ENCODE measurements at regions not wholly inside any gene's neighbourhood (a gene's known extent, or its start where the extent isn't known, plus 50 kb on each side); places are given as distances from the start of the nearest gene placed in this dataset.

GRCh38 chr1:213684454-213684853 is 303.3 kb upstream of the PROX1 start:
- Histone ChIP-seq H3K9me3 (ENCODE audit: control insufficient read depth, low read length) (no peaks in the 10 kb centered on the region), H3K27me3 (ENCODE audit: control insufficient read depth, insufficient read depth) (no peaks in the 10 kb centered on the region), H3K4me3 (ENCODE audit: low read length) (no peak overlapping the region), H3K4me1 (ENCODE audit: control insufficient read depth, insufficient read depth, low read length) (no peaks in the 10 kb centered on the region), H3K27ac (ENCODE audit: low read length) (no peak overlapping the region)
- intact Hi-C loops (cut with DNase I) = no loop called here
- WGBS = 94% methylated on average over 3 of the region's 3 CpGs
- no peak for ATAC-seq
- no peak for DNase-seq

- H3K27ac ChIP-seq (ENCODE audit: low read length) = no peak overlapping the region
- 81% methylated on average over 2 of the region's 2 CpGs for WGBS
- no peaks in the 10 kb centered on the region for H3K9me3 ChIP-seq (ENCODE audit: control insufficient read depth, low read length)
- ATAC-seq = no peak
- H3K27me3 ChIP-seq (ENCODE audit: control insufficient read depth, insufficient read depth) = no peaks in the 10 kb centered on the region
- intact Hi-C loops (cut with DNase I) = no loop called here
- H3K4me3 ChIP-seq (ENCODE audit: low read length) = no peak overlapping the region
- no peak for DNase-seq
- no peaks in the 10 kb centered on the region for H3K4me1 ChIP-seq (ENCODE audit: control insufficient read depth, insufficient read depth, low read length)
Observed at GRCh38 chr1:213685992-213686582, 301.7 kb upstream of the PROX1 start.

GRCh38 chr1:213686983-213687382 is 300.8 kb upstream of the PROX1 start:
- intact Hi-C loops (cut with DNase I) = no loop called here
- Histone ChIP-seq H3K4me1 (ENCODE audit: control insufficient read depth, insufficient read depth, low read length) (no peaks in the 10 kb centered on the region), H3K27me3 (ENCODE audit: control insufficient read depth, insufficient read depth) (no peaks in the 10 kb centered on the region), H3K9me3 (ENCODE audit: control insufficient read depth, low read length) (no peaks in the 10 kb centered on the region), H3K27ac (ENCODE audit: low read length) (no peak overlapping the region), H3K4me3 (ENCODE audit: low read length) (no peak overlapping the region)
- ATAC-seq (no peak), DNase-seq (no peak)
- 74% methylated on average over 3 of the region's 3 CpGs for WGBS

- no peaks in the 10 kb centered on the region for H3K27me3 ChIP-seq (ENCODE audit: control insufficient read depth, insufficient read depth)
- no peaks in the 10 kb centered on the region for H3K4me1 ChIP-seq (ENCODE audit: control insufficient read depth, insufficient read depth, low read length)
- 59% methylated on average over 7 of the region's 7 CpGs for whole genome bisulfite sequencing
- intact Hi-C loops (cut with DNase I) = no loop called here
- no peaks in the 10 kb centered on the region for H3K9me3 ChIP-seq (ENCODE audit: control insufficient read depth, low read length)
- no peak for ATAC-seq
- no peak overlapping the region for H3K4me3 ChIP-seq (ENCODE audit: low read length)
- DNase-seq = no peak
- H3K27ac ChIP-seq (ENCODE audit: low read length) = no peak overlapping the region
Observed at GRCh38 chr1:213687832-213688231, 299.9 kb upstream of the PROX1 start.

- Histone ChIP-seq H3K4me3 (ENCODE audit: low read length) (no peak overlapping the region), H3K27me3 (ENCODE audit: control insufficient read depth, insufficient read depth) (no peaks in the 10 kb centered on the region), H3K27ac (ENCODE audit: low read length) (no peak overlapping the region), H3K4me1 (ENCODE audit: control insufficient read depth, insufficient read depth, low read length) (no peaks in the 10 kb centered on the region), H3K9me3 (ENCODE audit: control insufficient read depth, low read length) (no peaks in the 10 kb centered on the region)
- ATAC-seq (no peak), DNase-seq (no peak)
- WGBS = 74% methylated on average over 2 of the region's 2 CpGs
- intact Hi-C loops (cut with DNase I) = no loop called here
Observed at GRCh38 chr1:213688655-213689054, 299.1 kb upstream of the PROX1 start.

- ATAC-seq = no peak
- 78% methylated on average over 3 of the region's 3 CpGs for WGBS
- intact Hi-C loops (cut with DNase I) = no loop called here
Observed at GRCh38 chr1:213689260-213689659, 298.5 kb upstream of the PROX1 start.

GRCh38 chr1:213690341-213690917 is 297.3 kb upstream of the PROX1 start:
- intact Hi-C loops (cut with DNase I) = no loop called here
- Histone ChIP-seq H3K4me1 (ENCODE audit: control insufficient read depth, insufficient read depth, low read length) (no peaks in the 10 kb centered on the region), H3K9me3 (ENCODE audit: control insufficient read depth, low read length) (no peaks in the 10 kb centered on the region), H3K27ac (ENCODE audit: low read length) (no peak overlapping the region), H3K4me3 (ENCODE audit: low read length) (no peak overlapping the region), H3K27me3 (ENCODE audit: control insufficient read depth, insufficient read depth) (no peaks in the 10 kb centered on the region)
- DNase-seq = no peak
- no peak for ATAC-seq
- WGBS = 0% methylated on average over 1 of the region's 1 CpG

More at GRCh38 chr1:213689260-213689659, 298.5 kb upstream of the PROX1 start:
- Histone ChIP-seq H3K9me3 (ENCODE audit: control insufficient read depth, low read length) (no peaks in the 10 kb centered on the region), H3K27ac (ENCODE audit: low read length) (no peak overlapping the region), H3K4me1 (ENCODE audit: control insufficient read depth, insufficient read depth, low read length) (no peaks in the 10 kb centered on the region), H3K4me3 (ENCODE audit: low read length) (no peak overlapping the region), H3K27me3 (ENCODE audit: control insufficient read depth, insufficient read depth) (no peaks in the 10 kb centered on the region)
- DNase-seq = no peak

- no peak for ATAC-seq
- WGBS = 74% methylated on average over 4 of the region's 4 CpGs
- no peaks in the 10 kb centered on the region for H3K4me1 ChIP-seq (ENCODE audit: control insufficient read depth, insufficient read depth, low read length)
- no peaks in the 10 kb centered on the region for H3K27me3 ChIP-seq (ENCODE audit: control insufficient read depth, insufficient read depth)
- H3K27ac ChIP-seq (ENCODE audit: low read length) = no peak overlapping the region
- no peak for DNase-seq
- H3K9me3 ChIP-seq (ENCODE audit: control insufficient read depth, low read length) = no peaks in the 10 kb centered on the region
- H3K4me3 ChIP-seq (ENCODE audit: low read length) = no peak overlapping the region
- intact Hi-C loops (cut with DNase I) = no loop called here
Observed at GRCh38 chr1:213692321-213692720, 295.5 kb upstream of the PROX1 start.

GRCh38 chr1:213693864-213694263 is 293.9 kb upstream of the PROX1 start:
- H3K9me3 ChIP-seq (ENCODE audit: control insufficient read depth, low read length) = no peaks in the 10 kb centered on the region
- no peaks in the 10 kb centered on the region for H3K27me3 ChIP-seq (ENCODE audit: control insufficient read depth, insufficient read depth)
- no peak for DNase-seq
- no peak for ATAC-seq
- no peaks in the 10 kb centered on the region for H3K4me1 ChIP-seq (ENCODE audit: control insufficient read depth, insufficient read depth, low read length)
- intact Hi-C loops (cut with DNase I) = no loop called here
- 70% methylated on average over 4 of the region's 4 CpGs for WGBS
- no peak overlapping the region for H3K4me3 ChIP-seq (ENCODE audit: low read length)
- no peak overlapping the region for H3K27ac ChIP-seq (ENCODE audit: low read length)

- no peak for ATAC-seq
- DNase-seq = no peak
- H3K9me3 ChIP-seq (ENCODE audit: control insufficient read depth, low read length) = no peaks in the 10 kb centered on the region
- no peaks in the 10 kb centered on the region for H3K4me1 ChIP-seq (ENCODE audit: control insufficient read depth, insufficient read depth, low read length)
- H3K27me3 ChIP-seq (ENCODE audit: control insufficient read depth, insufficient read depth) = no peaks in the 10 kb centered on the region
- 88% methylated on average over 4 of the region's 4 CpGs for WGBS
- no peak overlapping the region for H3K27ac ChIP-seq (ENCODE audit: low read length)
- intact Hi-C loops (cut with DNase I) = no loop called here
- no peak overlapping the region for H3K4me3 ChIP-seq (ENCODE audit: low read length)
Observed at GRCh38 chr1:213697192-213697802, 290.5 kb upstream of the PROX1 start.

GRCh38 chr1:213698092-213698702 is 289.6 kb upstream of the PROX1 start:
- 77% methylated on average over 5 of the region's 5 CpGs for WGBS
- ATAC-seq = no peak
- intact Hi-C loops (cut with DNase I) = no loop called here

More at GRCh38 chr1:213698092-213698702, 289.6 kb upstream of the PROX1 start:
- H3K27ac ChIP-seq (ENCODE audit: low read length) = no peak overlapping the region
- no peaks in the 10 kb centered on the region for H3K4me1 ChIP-seq (ENCODE audit: control insufficient read depth, insufficient read depth, low read length)
- no peaks in the 10 kb centered on the region for H3K9me3 ChIP-seq (ENCODE audit: control insufficient read depth, low read length)
- no peak overlapping the region for H3K4me3 ChIP-seq (ENCODE audit: low read length)
- DNase-seq = no peak
- H3K27me3 ChIP-seq (ENCODE audit: control insufficient read depth, insufficient read depth) = no peaks in the 10 kb centered on the region

Measured in right cardiac atrium (tissue), 5 donors.